ENCODE measurements at regions not wholly inside any gene's neighbourhood (a gene's known extent, or its start where the extent isn't known, plus 50 kb on each side); places are given as distances from the start of the nearest gene placed in this dataset.
"Not testable (repeated sequence)": the region's sequence is repeated elsewhere in the genome, so short reads cannot be mapped to it uniquely, and the experiment has no call there.

DNA sequence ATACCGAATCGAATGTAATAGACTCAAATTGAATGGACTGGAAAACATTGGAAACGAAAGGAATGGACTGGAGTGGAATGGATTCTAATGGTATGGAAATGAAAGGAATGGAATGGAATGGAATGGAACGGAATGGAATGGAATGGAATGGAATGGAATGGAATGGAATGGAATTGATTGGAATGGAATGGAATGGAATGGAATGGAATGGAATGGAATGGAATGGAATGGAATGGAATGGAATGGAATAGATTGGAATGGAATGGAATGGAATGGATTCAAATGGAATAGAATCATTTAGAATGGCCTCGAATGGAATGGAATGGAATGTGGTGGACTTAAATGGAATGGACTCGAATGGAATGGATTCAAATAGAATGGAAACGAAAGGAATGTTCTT is 1057.5 kb upstream of the USP9Y start:
- H2BK5ac ChIP-seq (ENCODE audit: low read depth, low read length, poor library complexity, severe bottlenecking); H3K4ac ChIP-seq (ENCODE audit: low read depth, low read length); DNase-seq; in situ Hi-C loops (cut with MboI; ENCODE audit: low sequenced_read_pairs); ATAC-seq (ENCODE audit: low read depth); H2AK5ac ChIP-seq (ENCODE audit: low read depth, low read length); H3K9me3 ChIP-seq (ENCODE audit: control insufficient read depth, insufficient read depth, low read length); H2BK20ac ChIP-seq (ENCODE audit: low read depth, low read length); H4K20me1 ChIP-seq (ENCODE audit: insufficient read depth, low read length); H3K18ac ChIP-seq (ENCODE audit: low read depth, low read length); H3K4me3 ChIP-seq (ENCODE audit: insufficient read depth, low read depth, low read length); BruUV-seq (replicated peaks); H3K23ac ChIP-seq (ENCODE audit: low read depth, low read length); POLR2A ChIA-PET (ENCODE audit: unreplicated experiment); H3K27ac ChIP-seq (ENCODE audit: insufficient read depth, low read length); H3K56ac ChIP-seq (ENCODE audit: extremely low read depth, insufficient read depth, low read length); H4K8ac ChIP-seq (ENCODE audit: low read depth in 2 of 2, low read length in 2 of 2); H3K9me1 ChIP-seq (ENCODE audit: insufficient read depth, low read length); H2AFZ ChIP-seq (replicated peaks; ENCODE audit: low read length, poor library complexity); H3K14ac ChIP-seq (replicated peaks; ENCODE audit: low read depth, low read length); H3K4me2 ChIP-seq (ENCODE audit: low read depth, low read length); CTCF ChIA-PET; H3K4me1 ChIP-seq (ENCODE audit: control insufficient read depth, insufficient read depth, low read length); H3K9ac ChIP-seq (ENCODE audit: low read depth, low read length); H2BK120ac ChIP-seq (ENCODE audit: low read depth, low read length); H4K91ac ChIP-seq (ENCODE audit: insufficient read depth, low read depth, low read length); H3K36me3 ChIP-seq (ENCODE audit: control insufficient read depth, insufficient read depth, low read length); H2AK9ac ChIP-seq (replicated peaks; ENCODE audit: low read depth, low read length, poor library complexity); H2BK15ac ChIP-seq (ENCODE audit: low read depth, low read length); H4K5ac ChIP-seq (ENCODE audit: low read depth, low read length); dilution Hi-C loops (cut with HindIII; ENCODE audit: low sequenced_read_pairs, unreplicated experiment); intact Hi-C loops (cut with micrococcal nuclease); H3K27me3 ChIP-seq (ENCODE audit: control insufficient read depth, insufficient read depth, low read length); H3K79me1 ChIP-seq (ENCODE audit: low read depth in 1 of 2, low read length in 2 of 2): not testable (repeated sequence)
- WGBS, 2 experiments (ENCODE audit: extremely low coverage in 2 of 2, insufficient read length in 1 of 2) = 100% methylated on average over 1 of the region's 7 CpGs; no CpG with 5 or more reads in 1 of the 2 experiments
